ENCODE measurements at regions not wholly inside any gene's neighbourhood (a gene's known extent, or its start where the extent isn't known, plus 50 kb on each side); places are given as distances from the start of the nearest gene placed in this dataset.
"Not testable (repeated sequence)": the region's sequence is repeated elsewhere in the genome, so short reads cannot be mapped to it uniquely, and the experiment has no call there.

DNA sequence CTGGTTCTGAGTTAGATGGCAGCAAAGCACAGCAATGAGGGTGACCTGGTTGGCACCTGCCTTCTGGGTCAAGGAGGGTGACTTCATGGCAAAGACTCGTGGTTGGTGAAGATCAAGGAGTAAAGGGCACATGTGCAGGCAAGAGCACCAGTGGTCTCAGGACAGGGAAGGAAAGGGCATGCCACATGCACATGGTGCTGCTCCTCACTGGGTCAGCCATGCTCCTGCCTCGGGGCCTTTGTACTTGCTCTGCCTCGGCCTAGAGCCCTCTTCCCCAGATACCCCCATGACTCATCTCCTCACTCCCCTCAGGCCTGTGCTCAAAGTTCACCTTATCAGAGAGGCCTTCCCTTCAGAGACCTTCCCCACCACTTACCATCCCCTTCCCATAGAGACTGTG lies 106.7 kb upstream of the KDM7A start:
- no peak for DNase-seq (ENCODE audit: low spot score)

GRCh38 chr7:140281960-140282359 lies 105.2 kb upstream of the KDM7A start:
- DNase-seq (ENCODE audit: low spot score) = no peak

GRCh38 chr7:140281255-140281654 lies 104.5 kb upstream of the KDM7A start:
- no peak for DNase-seq (ENCODE audit: low spot score)

DNA sequence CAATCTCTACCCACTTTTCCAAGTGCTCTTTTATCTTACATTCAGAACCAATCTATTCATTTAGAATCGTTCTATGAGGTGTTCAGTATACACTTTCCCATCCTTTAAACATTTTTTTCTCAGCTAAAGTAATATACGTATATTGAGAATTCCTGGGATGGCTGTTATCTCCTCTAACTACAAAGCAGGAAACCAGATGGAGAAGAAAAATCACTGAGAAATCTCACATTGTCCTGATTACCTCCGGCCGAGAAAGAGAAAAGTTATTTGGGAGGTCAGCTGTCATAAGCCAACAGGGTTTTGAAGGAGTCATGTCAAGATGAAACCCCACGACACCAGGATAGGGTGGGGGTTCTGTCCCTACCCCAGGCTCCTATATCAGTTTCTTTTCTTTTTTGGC lies 99.2 kb upstream of the KDM7A start:
- no peak for DNase-seq (ENCODE audit: low spot score)

DNA sequence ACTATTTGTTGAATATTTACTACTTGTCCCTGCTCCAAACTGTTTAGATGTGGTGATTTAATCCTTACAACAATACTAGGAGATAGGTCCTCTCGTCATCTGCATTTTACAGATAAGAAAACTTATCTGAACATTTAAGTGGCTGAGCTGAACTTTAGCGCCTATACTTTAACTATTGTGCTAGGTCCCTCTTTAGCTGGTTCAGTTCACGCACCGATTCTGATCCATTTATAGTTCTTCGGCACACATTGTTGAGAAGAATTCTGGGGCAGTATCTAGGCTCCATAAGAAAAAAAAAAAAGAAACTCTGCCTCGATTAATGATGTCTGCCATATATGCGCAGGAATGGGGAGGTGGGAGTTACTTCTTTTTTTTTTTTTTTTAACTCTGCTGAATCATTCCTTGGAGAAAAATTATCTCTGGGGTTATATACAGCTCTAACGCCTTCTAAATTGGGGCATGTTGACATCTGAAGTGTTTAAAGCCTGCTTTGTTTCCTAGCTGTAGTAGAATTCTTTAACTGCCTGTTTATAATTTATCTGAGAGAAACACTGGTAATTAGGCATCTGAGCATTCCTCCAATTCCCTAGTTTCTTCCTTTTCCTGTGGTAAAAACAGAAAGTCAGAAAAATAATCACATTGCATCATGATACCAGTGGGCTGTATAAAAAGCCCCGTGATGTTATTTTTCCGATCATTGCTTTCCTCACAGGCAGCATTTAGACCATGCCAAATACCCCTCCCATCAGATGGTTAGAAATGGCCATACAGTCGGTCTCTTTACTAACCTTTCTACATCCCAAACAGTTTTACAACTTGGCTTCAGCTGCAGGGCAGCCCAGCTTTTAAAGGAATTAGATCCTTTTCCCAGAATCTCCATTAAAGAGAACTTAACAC lies 98.5 kb upstream of the KDM7A start:
- DNase-seq (ENCODE audit: low spot score) = no peak

DNA sequence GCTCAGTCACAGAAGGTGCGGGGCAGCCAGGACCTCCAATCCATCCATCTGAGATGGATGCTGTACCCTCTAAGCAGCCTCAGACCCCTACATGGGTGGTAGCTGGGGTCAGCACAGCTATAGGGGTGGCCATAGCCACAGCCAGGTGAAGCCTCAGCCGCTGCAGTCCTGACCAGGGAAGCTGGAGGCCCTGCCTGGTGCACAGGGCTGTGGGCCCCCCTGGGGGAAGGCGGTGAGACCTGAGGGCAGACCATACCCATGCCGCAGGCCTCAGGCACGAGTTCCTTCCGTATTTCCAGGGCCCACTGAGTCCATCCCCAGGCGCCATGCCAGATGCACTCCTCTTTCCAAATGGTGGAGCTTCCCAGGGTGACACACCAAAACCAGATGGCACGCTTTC lies 96.6 kb upstream of the KDM7A start:
- DNase-seq (ENCODE audit: low spot score) = no peak

- DNase-seq (ENCODE audit: low spot score) = not testable (repeated sequence)
Observed at GRCh38 chr7:140271643-140271968, 94.8 kb upstream of the KDM7A start.

- peak; percentile 9 for DNase-seq (ENCODE audit: low spot score)
Observed at GRCh38 chr7:140269004-140269638, 92.3 kb upstream of the KDM7A start.

GRCh38 chr7:140267381-140268226 lies 90.8 kb upstream of the KDM7A start:
- no peak for DNase-seq (ENCODE audit: low spot score)

DNA sequence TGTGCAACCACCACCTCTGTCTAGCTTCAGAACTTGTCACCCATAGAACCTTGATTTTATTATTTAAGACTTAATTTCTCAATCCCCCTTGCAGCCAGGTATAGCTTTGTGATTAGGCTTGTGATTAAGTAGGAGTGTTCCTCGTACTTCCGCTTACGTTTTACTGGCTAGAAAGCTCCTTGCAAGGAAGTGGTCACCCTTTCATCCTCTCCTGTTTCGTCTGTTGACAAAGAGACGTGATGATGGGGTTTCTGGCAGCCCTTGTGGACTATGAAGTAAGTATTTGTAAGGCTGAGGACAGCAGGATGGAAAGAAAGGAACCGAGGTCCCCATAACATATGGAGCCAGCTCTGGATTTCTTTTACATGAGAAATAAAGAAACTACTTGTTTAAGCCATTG lies 86.5 kb upstream of the KDM7A start:
- DNase-seq (ENCODE audit: low spot score) = peak; percentile 73

DNA sequence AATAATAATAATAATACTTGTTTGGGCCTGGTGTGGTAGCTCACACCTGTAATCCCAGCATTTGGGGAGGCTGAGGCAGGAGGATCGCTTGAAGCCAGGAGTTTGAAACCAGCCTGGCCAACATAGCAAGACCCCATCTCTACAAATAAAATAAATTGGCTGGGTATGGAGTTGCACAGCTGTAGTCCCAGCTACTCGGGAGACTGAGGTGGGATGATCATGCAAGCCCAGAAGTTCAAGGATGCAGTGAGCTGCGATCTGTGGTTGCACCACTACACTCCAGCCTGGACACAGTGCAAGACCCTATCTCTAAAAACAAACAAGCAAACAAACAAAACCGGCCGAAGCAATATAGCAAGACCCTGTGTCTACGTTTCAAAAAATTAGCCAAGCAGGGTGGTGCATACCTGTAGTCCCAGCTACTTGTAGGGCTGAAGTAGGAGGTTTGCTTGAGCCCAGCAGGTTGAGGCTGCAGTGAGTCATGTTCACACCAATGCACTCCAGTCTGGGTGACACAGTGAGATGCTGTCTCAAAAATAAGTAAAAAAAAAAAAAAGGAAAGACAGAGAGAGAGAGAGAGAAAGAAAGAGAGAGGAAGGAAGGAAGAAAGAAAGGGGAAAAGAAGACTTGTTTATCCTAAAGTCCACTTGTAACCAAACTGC lies 85.6 kb upstream of the KDM7A start:
- no peak for DNase-seq (ENCODE audit: low spot score)

GRCh38 chr7:140261522-140261921 lies 84.7 kb upstream of the KDM7A start:
- DNase-seq (ENCODE audit: low spot score) = peak; percentile 7

- no peak for DNase-seq (ENCODE audit: low spot score)
Observed at GRCh38 chr7:140261105-140261486, 84.3 kb upstream of the KDM7A start.

DNA sequence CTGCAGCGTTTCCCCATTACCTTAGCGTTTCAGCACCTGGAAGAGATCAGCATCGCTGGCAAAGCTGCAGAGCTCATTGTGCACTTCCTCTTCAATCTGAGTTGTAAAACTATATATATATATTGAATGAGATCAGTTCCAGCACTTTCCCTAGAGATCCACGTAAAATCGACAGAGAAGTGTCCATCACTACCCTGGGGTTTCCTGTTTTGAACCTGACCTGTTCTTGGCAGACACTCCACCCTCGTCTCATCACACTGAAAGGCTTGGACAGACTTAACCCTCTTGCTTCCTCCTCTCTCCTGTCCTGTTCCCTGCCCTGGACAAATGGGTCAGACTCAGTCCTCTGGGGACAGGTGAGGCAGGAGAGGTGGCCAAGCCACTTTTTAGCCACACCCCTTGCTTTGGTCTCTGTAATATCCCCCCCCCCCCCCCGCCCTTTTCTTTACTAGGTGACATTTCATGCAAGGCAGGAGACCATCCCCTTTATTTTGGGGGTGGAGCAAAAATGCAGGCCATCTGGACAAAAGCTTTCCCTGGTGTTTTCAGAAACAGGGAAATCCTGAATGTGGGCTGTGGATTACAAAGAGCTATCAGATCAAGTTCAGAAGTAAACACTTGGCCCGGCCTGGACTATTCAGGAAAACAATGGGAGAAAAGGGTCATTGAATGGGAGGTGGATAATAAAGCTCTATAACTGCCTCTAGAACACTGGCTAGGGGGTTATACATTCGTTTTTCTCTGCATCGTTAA lies 83.7 kb upstream of the KDM7A start:
- no peak for DNase-seq (ENCODE audit: low spot score)

DNA sequence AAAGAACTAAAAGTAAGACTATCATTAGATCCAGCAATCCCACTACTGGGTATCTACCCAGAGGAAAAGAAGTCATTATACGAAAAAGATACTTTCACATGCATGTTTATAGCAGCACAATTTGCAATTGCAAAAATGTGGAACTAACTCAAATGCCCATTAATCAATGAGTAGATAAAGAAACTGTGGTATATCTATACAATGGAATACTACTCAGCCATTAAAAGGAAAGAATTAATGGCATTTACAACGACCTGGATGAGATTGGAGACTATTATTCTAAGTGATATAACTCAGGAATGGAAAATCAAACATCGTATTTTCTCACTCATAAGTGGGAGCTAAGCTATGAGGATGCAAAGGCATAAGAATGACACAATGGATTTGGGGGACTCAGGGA lies 80.5 kb upstream of the KDM7A start:
- not testable (repeated sequence) for DNase-seq (ENCODE audit: low spot score)

- not testable (repeated sequence) for DNase-seq (ENCODE audit: low spot score)
Observed at GRCh38 chr7:140254976-140255375, 78.2 kb upstream of the KDM7A start.

DNA sequence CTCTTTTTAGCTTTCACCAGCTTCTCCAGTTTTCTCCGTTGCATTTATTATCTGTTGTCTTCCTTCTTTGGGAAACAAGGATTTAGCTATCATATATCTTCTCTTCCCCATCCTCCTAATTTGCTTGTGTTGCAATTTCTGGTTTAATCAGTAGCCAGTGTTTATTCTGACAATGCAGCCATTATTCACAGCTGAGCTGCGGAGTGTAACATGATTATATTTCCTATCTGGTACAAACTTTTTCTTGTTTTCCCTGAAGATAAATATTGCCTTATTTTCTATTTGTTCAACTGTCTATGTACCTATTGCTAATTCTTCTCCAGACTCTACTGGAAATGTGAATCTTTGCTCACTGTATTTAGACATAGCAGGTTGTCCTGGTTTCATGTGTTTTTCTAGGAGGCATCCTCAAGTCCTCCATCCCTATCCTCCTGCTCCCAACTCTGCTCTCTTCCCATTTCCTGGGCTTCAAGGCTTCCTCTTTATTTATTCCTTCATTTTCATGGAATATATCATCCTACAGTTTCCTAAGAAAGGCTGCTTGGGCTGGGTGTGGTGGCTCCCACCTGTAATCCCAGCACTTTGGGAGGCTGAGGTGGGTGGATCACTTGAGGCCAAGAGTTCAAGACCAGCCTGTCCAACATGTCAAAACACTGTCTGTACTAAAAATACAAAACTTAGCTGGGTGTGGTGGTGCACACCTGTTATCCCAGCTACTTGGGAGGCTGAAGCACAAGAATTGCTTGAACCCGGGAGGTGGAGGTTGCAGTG lies 72.4 kb upstream of the KDM7A start:
- no peak for DNase-seq (ENCODE audit: low spot score)

DNA sequence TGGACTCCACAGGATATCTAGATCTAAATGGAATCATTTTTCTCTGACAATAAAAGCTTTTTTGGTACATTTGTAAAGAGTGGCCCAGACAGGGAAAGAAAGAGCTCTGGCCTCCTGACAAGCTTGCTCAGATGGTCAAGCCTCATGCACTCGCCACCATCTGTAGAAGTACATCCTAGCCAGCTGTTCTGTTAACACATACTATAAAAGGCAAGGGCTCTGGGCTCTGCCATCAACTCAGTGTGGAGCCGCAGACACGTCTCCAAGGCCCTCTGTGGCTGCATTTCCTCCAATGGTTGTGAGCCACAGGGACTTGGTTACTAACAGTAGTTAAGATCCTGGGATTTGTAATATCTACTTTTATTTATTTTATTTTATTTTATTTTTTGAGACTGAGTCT lies 70.8 kb upstream of the KDM7A start:
- DNase-seq (ENCODE audit: low spot score) = no peak

DNA sequence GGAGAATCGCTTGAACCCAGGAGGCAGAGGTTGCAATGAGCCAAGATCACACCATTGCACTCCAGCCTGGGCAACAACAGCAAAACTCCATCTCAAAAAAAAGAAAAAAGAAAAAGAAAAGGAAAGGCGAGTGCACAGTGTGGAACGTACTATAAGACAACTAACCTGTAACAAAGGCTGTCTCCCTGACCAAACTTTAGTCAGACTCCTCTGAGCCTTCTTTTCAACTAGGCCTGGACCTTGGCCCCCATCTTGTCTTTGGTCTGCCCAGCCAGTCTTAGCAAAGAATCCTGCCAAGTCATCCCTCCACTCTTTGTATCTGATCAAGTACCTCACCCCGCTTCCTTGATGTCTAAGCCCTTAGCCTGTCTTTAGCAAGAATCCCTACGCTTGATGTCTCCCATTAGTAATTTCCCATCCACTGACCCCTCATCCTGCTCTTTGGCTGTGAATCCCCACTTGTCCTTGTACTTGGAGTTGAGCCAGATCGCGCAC lies 68.9 kb upstream of the KDM7A start:
- no peak for DNase-seq (ENCODE audit: low spot score)

Data from CD4-positive, alpha-beta T cell treated with Interleukin-6 at 100 ng/mL for 8 hours (primary cell).